Upper lobe of left lung (tissue), 6 donors: ENCODE measurements at regions not wholly inside any gene's neighbourhood (a gene's known extent, or its start where the extent isn't known, plus 50 kb on each side); places are given as distances from the start of the nearest gene placed in this dataset.

ENCODE experiments used
- ATAC-seq, 2 donors: fragments of 200-7000 bp; cut with Tn5 transposase; one replicate each; pipeline ENCODE4 v1.9.1; 2022; ENCODE audit warnings: mild to moderate bottlenecking in 2 of 2, moderate library complexity in 2 of 2; ENCODE audit not compliant: low FRiP score in 2 of 2
- DNase-seq, 2 donors: peaks; one replicate each; pipeline ENCODE4 v3.0.0-alpha.2; 2019 to 2020
- H3K27ac ChIP-seq, 4 donors: fragments of 200-600 bp; sonication (generic); one replicate each; pipeline ENCODE4 v1.5.1; 2016 to 2019
- H3K27me3 ChIP-seq, 4 donors: fragments of 200-600 bp; sonication (generic); one replicate each; pipeline ENCODE4 v1.5.1; 2017 to 2019
- H3K36me3 ChIP-seq, 4 donors: fragments of 200-600 bp; sonication (generic); one replicate each; pipeline ENCODE4 v1.5.1; 2016 to 2019
- H3K4me1 ChIP-seq, 4 donors: fragments of 200-600 bp; sonication (generic); one replicate each; pipeline ENCODE4 v1.5.1; 2018 to 2019
- H3K4me3 ChIP-seq, 4 donors: fragments of 200-600 bp; sonication (generic); one replicate each; pipeline ENCODE4 v1.5.1; 2017 to 2019; ENCODE audit warnings: mild to moderate bottlenecking in 2 of 4, moderate library complexity in 1 of 4
- H3K9me3 ChIP-seq, 4 donors: fragments of 200-600 bp; sonication (generic); one replicate each; pipeline ENCODE4 v1.5.1; 2018 to 2019
- EP300 ChIP-seq, 4 donors: sonication (generic); formaldehyde crosslinking; IDR thresholded peaks; one replicate each; pipeline ENCODE4 v1.5.1; 2017; ENCODE audit warnings: antibody characterized with exemption in 4 of 4, control low read depth in 2 of 4
- POLR2A ChIP-seq, 4 donors: fragments of 450-650 bp; IDR thresholded peaks; one replicate each; pipeline ENCODE4 v1.5.1; 2016 to 2017; ENCODE audit warnings: antibody characterized with exemption in 4 of 4, mild to moderate bottlenecking in 2 of 4
- POLR2AphosphoS5 ChIP-seq, 2 donors: sonication (generic); formaldehyde crosslinking; IDR thresholded peaks; one replicate each; pipeline ENCODE4 v1.5.1; 2017; ENCODE audit warnings: antibody characterized with exemption in 2 of 2
- WGBS, 2 donors: methylation state at CpG; one replicate each; pipeline ENCODE4 v1.1.5; 2017 to 2018; 5-methylcytosine and 5-hydroxymethylcytosine counted together
- TF ChIP-seq, protein P1 (sequence below), 6 experiments: fragments of 450-650 bp in 4 of 6; fragments of 200-600 bp in 2 of 6; sonication (generic) in 2 of 6; IDR thresholded peaks; one replicate each; pipeline ENCODE4 v1.5.1; 2016 to 2019; ENCODE audit warnings: antibody characterized with exemption in 6 of 6
- donor health status: DM: no; HTN: no; CAD: no; lungs with moderate emphysema.
- donor health status: DM: no; HTN: yes; CAD: no; lungs with severe emphysema.

DNA sequence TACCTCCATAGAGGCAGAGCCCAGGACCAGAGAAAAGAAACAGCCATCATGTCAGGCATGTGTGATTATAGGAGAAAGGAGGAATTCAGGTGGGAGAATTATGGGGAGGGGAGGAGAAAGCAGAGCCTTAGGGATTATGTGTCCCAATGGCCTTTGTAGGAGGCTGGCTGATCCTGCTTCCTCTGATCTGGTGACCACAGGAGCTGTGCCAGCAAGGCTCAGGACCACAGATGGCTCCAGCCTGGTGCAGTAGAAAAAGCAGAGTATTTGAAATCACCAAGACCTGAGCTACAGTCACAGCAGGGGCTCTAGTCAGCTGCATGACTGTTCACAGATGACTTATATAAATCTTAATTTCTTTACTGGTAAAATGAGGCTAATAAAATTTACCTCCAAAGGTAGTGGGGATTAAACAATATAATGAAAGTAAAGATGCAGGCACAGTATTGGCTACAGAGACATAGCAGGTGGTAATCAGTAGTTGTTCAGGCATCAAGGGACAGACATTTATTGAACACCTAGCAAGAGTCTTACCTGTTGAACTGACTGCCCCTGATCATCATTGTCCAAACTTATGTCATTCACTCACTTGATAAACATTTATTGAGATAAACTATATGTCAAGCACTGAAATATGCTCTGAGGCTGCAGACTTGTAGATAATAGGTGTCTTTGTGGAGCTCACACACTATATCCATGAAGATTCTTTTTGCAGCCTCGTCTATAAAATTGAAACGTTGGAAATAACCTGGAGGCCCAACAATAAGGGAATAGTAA, 121.3 kb downstream of the MYCN start:
- Histone ChIP-seq H3K4me1 (no peaks in the 10 kb centered on the region), H3K9me3 (peaks cover 0 to 15% (median 11%) of the 10 kb centered on the region in 4 donors), H3K27ac (no peak overlapping the region), H3K27me3 (no peaks in the 10 kb centered on the region), H3K36me3 (no peaks in the 10 kb centered on the region), H3K4me3 (no peak overlapping the region)
- ATAC-seq (no peak), DNase-seq (no peak)
- WGBS, 2 donors = 76 to 89% methylated on average over 2 of the region's 2 CpGs
- TF ChIP-seq, protein P1, sequence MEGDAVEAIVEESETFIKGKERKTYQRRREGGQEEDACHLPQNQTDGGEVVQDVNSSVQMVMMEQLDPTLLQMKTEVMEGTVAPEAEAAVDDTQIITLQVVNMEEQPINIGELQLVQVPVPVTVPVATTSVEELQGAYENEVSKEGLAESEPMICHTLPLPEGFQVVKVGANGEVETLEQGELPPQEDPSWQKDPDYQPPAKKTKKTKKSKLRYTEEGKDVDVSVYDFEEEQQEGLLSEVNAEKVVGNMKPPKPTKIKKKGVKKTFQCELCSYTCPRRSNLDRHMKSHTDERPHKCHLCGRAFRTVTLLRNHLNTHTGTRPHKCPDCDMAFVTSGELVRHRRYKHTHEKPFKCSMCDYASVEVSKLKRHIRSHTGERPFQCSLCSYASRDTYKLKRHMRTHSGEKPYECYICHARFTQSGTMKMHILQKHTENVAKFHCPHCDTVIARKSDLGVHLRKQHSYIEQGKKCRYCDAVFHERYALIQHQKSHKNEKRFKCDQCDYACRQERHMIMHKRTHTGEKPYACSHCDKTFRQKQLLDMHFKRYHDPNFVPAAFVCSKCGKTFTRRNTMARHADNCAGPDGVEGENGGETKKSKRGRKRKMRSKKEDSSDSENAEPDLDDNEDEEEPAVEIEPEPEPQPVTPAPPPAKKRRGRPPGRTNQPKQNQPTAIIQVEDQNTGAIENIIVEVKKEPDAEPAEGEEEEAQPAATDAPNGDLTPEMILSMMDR (IDR thresholded peaks at IDR 0.05) = no peak
- TF ChIP-seq EP300 (IDR thresholded peaks at IDR 0.05) = no peak
- no peak for TF ChIP-seq POLR2AphosphoS5 (IDR thresholded peaks at IDR 0.05)
- TF ChIP-seq POLR2A (IDR thresholded peaks at IDR 0.05) = no peak

DNA sequence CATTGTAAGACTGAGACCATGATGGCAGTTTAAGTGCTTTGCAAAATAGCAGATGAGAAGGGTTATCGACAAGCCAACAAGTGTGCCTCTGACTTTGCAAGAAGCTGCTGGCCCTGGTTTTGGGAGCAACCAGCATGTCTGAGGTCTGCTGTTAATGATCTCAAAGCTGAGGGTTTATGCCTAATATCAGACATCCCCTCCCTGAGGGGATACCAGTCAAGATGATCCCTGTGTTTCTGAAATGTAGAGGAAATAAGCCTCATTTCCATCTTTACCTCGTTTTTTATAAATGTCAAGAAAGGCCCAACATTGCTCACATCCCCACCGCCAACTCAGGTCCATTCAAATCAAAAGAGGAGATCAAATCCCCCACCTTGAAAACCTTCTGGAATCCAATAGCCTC, 120.6 kb downstream of the MYCN start:
- H3K27ac ChIP-seq = no peak overlapping the region
- TF ChIP-seq EP300 (IDR thresholded peaks at IDR 0.05) (no peak), POLR2A (IDR thresholded peaks at IDR 0.05) (no peak), POLR2AphosphoS5 (IDR thresholded peaks at IDR 0.05) (no peak)
- TF ChIP-seq, protein P1 (IDR thresholded peaks at IDR 0.05) = no peak
- no peaks in the 10 kb centered on the region for H3K27me3 ChIP-seq
- H3K4me3 ChIP-seq = no peak overlapping the region
- H3K4me1 ChIP-seq = no peaks in the 10 kb centered on the region
- no peak for ATAC-seq
- H3K36me3 ChIP-seq = no peaks in the 10 kb centered on the region
- 75 to 85% methylated on average over 3 of the region's 3 CpGs for WGBS, 2 donors
- DNase-seq = no peak
- peaks cover 0 to 15% (median 11%) of the 10 kb centered on the region in 4 donors for H3K9me3 ChIP-seq

DNA sequence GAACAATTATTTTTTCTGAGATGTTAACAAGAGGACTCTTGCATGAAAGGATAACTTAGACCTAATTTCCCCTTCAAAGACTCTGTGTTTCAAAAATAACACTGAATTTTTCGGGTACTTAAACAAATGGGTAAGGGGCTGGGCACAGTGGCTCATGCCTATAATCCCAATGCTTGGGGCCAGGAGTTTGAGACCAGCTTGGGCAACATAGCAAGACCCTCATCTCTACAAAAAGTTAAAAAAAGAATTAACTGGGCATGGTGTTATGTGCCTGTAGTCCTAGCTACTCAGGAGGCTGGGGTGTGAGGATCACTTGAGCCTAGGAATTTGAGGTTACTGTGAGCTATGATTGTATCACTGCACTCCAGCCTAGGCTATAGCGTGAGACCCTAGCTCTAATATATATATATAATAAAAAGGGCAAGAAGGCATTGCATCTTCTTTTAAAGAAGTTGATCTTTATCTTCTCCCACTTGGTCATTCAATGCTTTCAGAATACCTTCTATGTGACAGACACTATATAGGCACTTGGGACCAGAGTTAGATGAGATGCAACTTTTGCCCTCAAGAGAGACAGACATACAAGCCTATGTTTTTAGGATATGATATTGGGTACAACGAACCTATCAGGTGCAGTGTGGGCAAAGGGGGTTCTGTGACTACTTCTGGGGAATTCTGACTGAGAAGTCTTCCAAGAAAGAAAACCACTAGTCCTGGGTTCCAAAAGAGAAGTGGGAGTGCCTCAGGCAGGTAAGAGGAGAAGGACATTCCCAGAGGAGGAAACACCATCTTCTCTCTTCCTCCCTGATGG, 120.0 kb downstream of the MYCN start:
- Histone ChIP-seq H3K27me3 (no peaks in the 10 kb centered on the region), H3K9me3 (peaks cover 0 to 15% (median 11%) of the 10 kb centered on the region in 4 donors), H3K36me3 (no peaks in the 10 kb centered on the region), H3K4me1 (no peaks in the 10 kb centered on the region), H3K4me3 (no peak overlapping the region), H3K27ac (no peak overlapping the region)
- WGBS, 2 donors = 83 to 87% methylated on average over 3 of the region's 3 CpGs
- ATAC-seq (no peak), DNase-seq (no peak)
- TF ChIP-seq POLR2A (IDR thresholded peaks at IDR 0.05) = no peak
- TF ChIP-seq EP300 (IDR thresholded peaks at IDR 0.05) = no peak
- TF ChIP-seq, protein P1 (IDR thresholded peaks at IDR 0.05) = no peak
- TF ChIP-seq POLR2AphosphoS5 (IDR thresholded peaks at IDR 0.05) = no peak

DNA sequence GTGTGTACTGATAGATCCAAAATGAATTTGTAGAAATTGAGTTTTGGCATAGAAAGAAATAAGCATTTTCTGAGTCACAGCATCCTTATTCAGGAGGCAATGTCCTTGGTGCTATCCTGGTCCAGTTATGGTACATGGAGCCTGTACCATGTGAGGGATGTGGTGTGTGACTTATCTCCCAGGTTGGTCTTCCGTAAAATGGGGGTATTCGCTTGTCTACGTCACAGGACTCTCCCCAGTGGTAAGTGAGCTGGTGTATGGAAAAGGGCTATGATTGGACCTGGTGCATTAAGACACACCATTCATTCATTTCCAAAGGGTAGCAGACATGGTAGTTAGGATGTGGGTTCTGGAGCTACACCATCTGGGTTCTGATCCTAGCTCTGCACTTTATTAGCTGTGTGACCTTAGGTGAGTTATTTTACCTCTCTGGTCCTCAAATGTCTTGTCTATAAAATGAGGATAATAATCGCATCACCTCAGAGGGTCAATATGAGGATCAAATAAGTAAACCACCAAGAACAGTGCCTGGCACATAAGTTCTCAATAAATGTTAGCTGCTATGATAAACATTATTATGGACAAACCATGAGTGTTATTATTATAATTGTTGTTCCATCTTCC, 119.2 kb downstream of the MYCN start:
- no peak overlapping the region for H3K27ac ChIP-seq
- no peaks in the 10 kb centered on the region for H3K4me1 ChIP-seq
- H3K4me3 ChIP-seq = no peak overlapping the region
- no peaks in the 10 kb centered on the region for H3K36me3 ChIP-seq
- no peaks in the 10 kb centered on the region for H3K27me3 ChIP-seq
- peaks cover 0 to 15% (median 11%) of the 10 kb centered on the region in 4 donors for H3K9me3 ChIP-seq
- DNase-seq = no peak
- no peak for ATAC-seq
- TF ChIP-seq EP300 (IDR thresholded peaks at IDR 0.05) (no peak), POLR2A (IDR thresholded peaks at IDR 0.05) (no peak)
- TF ChIP-seq, protein P1 (IDR thresholded peaks at IDR 0.05) = no peak
- WGBS, 2 donors = 98 to 99% methylated on average over 4 of the region's 4 CpGs
